NCI-H69 (cell line): ENCODE measurements at regions not wholly inside any gene's neighbourhood (a gene's known extent, or its start where the extent isn't known, plus 50 kb on each side); places are given as distances from the start of the nearest gene placed in this dataset.
A peak's percentile ranks its signal among the peaks of the same experiment; 100 is the strongest.
"Not testable (repeated sequence)": the region's sequence is repeated elsewhere in the genome, so short reads cannot be mapped to it uniquely, and the experiment has no call there.

Experiments used
- DNase-seq: peaks from one replicate; lab custom pipeline; 2025; lab: John Stamatoyannopoulos, UW

DNA sequence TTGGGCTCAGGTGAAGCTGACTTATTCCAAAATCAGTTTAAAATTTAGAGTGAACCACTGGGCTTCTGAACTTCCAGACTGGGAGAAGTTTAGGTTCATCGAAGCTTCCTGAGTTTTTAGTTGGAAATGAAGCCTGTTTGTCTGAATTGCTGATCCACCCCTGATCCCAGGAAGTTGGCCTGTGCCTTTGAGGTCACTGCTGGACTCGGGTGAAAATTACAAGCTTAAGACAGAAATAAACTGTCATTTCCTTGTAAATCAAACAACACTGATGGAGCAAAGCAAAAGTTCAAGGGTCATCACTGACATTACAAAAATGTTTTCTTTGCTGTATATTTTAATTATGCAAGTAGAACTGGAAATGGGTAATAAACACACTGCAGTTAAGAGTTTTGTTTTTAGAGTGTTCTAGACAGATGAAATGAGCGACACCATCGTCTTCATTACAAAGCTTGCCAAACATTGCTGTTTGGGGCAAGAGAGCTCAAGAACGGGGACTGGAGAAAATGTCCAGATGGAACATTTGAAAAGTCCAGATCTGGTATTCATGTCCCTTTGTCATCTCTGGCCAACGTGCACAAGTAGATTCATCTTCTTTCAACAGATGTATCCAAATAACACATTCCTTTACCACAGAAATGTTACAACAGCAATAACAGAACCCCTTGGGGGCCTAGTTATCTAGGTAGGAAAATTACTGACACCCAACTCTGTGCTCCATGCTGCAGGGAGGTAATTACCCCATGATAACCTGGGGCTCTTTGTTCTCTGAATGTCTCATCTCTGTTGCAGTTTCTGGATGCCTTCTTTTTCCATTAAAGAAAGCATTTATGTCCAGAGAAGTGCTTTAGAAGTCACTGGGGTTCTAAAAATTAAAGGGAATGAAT is 142.4 kb upstream of the ERCC6L2 start:
- peak; percentile 23 for DNase-seq

DNA sequence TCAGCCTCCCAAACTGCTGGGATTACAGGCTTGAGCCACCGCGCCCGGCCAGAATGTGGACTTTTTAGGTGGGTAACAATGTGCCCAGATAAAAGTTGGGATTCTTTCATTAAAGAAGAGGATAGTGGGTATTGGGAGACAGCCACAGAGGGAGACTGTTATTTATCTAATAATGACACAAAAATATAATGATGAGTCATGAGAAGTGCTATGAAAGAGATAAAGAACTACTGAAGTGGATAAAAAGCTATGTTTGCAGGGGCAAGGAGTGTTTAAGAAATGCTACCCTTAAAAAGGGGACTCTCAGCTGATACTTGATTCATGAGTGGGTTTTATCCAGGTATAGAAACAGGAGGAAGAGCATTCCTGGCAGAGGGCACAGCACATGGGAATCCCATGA is 143.6 kb upstream of the ERCC6L2 start:
- DNase-seq = no peak

DNA sequence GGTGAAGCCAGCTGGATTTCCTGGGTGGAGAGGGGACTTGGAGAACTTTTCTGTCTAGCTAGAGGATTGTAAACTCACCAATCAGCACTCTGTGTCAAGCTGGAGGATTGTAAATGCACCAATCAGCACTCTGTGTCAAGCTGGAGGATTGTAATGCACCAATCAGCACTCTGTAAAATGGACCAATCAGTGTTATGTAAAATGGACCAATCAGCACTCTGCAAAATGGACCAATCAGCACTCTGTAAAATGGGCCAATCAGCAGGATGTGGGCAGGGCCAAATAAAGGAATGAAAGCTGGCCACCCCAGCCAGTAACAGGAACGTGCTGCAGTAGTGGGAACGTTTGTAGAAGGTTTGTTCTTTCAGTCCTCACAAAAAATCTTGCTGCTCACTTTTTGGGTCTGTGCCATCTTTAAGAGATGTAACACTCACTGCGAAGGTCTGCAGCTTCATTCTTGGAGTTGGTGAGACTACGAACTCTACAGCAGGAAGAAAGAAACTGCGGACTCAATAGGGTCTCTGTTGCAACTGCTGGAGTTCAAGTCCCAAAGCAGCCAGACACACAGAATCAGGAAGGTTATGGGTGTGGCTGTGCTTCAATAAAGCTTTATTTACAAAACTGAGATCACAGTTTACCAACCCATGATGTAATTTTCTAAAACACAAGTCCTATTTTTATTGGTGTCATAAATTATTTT is 145.7 kb upstream of the ERCC6L2 start:
- DNase-seq = peak; percentile 70

DNA sequence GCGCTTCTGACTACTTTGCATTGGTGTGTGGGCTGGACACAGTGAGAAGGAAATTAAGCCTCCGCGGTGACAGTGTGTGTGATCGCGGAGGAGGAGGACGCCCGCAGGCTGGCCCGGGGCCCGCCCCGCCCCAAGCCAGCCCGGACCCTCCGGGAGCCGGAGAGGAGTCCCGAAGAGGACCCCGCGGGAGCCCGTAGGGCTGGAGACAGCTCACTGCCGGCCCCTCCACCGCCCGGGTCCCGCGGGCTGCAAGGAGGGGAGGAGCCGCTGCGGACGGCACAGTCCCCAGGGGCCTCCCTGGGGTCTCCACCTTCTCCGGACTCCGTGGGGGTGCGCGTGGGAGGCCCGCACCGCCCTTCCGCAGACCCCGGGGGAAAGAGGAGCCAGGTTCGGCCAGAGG is 146.4 kb upstream of the ERCC6L2 start:
- no peak for DNase-seq

DNA sequence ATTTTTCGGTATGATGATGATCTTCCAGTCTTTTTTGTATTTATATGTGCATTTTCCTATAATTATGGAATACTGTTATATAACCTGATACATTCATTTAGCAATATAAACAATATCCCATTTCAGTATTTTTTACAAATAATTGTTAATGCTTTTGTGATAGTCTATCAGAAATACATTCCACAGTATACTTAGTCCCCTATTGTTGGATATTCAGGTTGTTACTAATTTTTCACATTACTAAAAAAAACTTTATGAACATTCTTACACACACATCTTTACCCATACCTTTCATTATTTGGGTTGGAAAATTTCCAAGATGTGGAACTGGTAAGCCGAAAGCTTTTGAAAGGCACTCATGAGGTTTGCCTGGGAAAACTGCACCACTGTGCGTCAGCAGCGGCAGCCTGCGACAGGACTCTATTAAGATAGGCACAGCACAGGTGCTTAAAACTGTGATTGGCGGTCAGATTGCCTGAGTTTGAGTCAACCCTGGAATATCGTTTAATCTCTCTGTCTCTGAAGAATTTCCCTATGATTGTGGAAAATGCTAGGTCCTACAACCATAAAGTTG is 147.5 kb upstream of the ERCC6L2 start:
- no peak for DNase-seq

DNA sequence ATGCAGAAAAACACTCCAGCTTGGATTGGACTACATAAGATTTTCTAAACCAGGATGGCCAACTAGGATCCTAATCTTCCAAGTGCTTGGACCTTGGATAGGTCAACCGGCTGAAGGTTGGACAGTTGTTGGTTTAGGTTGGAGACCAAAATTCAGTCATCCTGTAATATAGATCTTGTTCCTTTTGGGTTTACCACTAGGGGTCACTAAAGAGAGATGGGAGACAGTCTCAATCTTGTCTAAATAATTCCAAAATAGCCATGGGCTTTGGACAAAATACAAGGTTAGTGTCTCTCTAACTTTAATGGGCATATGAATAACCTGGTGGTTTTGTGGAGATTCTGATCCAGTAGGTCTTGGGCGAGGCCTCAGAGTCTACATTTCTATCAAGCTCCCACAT is 148.7 kb upstream of the ERCC6L2 start:
- DNase-seq = peak; percentile 82

DNA sequence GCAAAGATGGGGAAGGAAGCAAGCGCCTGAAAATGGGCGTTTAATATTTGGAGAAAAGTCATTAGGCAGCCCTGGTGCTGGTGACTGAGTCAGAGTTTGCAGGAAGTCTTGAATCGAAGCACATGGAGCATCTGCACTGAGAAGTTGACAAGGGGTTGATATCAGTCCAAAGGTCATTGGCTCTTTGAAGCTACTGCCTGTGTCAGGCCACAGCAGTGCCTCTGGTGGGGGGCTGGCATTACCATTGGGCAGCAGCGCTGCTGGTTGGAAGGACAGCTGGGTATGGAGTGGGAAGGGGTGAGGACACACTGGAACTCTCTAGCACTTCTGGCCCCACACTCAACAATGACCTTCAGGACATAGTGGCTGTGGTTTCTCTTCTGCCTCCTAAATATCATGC is 150.4 kb upstream of the ERCC6L2 start:
- DNase-seq = no peak

DNA sequence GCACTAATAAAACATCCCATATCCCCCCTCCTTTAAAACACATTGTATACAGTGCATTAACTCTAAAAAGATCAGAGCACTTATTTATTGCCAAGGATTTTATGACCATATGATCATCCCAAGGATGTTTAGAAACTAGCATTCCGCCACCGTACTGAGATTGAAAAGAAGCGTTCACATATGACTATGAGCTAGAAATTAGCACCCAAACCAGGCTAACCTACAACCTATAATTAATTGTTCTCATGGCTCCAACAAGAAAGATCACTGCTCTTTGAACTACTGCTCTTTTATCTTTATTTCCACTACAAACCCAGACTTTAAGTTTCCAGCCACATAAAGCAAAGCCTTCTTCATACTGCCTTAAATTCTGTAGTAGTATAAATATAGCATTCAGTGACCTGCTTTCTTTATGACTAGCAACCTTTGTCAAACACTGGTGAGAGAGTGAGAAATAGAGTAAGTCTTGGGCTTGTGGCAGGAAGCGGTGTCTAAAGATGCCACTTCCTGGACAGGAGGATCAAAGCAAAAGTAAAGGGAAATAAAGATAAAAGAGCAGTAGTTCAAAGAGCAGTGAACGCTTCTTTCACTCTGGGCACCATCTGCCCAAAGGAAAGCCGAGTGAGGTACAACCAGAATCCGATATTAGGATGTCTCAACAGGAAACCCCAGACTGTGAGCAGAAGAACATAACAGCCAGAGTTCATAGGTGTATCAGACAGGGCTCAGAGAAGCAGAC is 151.1 kb upstream of the ERCC6L2 start:
- no peak for DNase-seq

DNA sequence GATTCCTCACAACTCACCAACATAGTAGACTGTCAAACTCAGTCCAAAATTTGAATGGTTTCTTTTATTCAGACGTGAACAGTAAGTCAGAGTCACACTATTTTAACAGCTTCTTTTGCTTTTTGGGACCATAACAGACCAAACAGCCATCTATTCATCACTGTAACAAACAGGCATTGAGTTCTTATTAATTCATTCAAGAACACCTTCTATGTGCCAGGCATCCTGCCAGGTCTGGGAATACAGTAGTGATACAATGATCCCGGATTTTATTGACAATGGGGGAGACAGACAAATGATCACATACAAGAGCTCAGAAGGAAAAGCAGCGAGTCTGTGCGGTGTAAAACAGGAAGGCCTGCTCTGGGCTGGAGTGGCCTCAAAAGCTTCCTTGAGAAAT is 153.3 kb upstream of the ERCC6L2 start:
- peak; percentile 52 for DNase-seq

DNA sequence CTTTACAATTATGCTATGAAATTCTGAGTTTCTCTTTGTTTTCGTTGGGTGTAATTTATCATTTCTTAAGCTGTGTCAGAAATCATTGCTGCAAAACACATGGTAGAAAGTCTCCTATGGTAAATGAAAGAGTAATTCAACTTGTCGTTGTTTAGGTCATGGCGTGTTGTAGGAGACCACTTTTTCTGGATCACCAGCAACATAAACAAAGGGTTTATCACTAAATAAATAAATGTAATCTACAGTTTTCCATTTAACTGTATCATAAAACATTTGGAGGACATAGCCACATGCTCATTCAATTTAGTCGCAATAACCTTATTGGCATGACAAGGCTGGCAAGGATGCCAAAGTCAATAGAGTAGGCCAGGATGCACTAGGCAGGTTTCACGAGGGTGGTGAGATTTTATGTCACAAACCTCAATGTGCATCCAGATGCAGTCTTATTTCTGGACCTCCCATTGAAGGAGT is 154.4 kb upstream of the ERCC6L2 start:
- peak; percentile 17 for DNase-seq

DNA sequence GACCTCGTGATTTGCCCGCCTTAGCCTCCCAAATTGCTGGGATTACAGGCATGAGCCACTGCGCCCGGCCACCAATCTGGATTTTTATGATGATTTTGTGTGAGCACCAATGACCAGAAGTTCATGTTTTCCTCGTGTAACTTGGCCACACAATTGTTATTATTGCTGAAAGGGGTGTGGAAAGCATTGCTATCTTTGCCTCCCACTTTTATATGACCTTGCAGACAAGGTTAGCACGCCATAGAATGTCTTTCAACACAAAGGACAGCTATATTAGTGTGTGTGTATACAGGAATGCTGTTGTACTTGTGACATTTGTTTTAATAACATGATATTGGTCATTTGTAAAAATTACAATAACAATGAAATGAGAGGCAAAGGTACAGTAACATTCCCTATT is 155.0 kb upstream of the ERCC6L2 start:
- no peak for DNase-seq

DNA sequence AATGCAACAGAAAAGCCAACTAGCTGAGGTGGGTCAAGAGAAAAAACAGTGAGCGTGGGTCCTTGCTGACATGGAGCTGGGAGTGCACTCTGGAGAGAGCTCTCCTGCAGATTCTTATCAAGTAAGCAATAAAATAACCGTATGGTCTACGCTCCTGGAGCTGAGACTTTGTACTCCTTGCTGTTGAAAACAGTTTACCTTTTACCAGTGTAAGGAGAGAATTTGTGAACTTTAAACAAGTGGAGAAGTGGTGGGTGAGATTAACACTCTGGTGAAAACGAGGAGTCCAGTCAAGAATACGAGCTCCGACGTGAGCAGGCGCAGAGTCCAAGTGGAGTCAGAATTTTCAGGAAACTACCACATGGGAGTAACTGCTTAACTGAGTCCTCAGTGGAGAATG is 156.1 kb upstream of the ERCC6L2 start:
- DNase-seq = no peak

DNA sequence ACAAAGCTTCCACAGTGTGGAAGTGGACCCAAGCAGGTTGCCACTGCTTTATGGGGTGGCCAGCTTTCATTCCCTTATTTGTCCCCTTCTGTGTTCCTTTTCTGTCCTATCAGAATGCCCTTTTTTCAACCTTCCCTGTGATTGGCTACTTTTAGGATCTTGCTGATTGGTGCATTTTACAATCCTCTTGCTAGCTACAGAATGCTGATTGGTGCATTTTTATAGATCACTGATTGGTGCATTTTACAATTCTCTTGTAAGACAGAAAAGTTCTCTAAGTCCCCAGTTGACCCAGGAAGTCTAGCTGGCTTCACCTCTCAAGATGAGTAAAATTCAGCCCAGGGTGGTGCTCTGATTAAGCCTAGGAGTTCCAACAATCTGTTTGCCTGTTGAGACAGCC is 157.2 kb upstream of the ERCC6L2 start:
- no peak for DNase-seq

DNA sequence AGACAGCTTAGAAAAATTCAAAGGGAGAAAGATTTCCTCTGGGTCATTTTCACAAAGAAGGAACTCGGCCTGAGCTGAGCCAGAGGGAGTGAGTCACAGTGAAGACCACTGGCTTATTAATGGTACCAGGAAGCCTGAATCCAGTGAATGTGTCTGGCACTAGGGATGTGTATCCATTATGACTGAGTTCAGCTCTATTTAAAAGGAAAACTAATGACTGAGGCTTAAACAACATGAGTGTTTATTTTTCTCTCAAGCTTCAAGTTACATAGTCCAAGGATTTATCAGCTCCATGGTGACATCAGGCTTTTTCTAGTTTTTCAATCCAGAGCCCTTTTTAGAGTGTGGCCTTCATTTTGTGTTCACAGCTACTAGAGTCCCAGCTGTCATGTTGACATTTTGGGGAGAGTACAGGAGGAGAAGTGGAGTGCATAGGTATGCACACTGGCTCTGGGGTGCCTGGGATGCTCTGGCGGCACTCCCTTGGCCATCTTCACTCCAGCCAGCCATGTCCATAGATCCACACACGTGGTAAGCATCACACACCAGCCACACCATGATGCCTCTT is 159.5 kb upstream of the ERCC6L2 start:
- DNase-seq = no peak

DNA sequence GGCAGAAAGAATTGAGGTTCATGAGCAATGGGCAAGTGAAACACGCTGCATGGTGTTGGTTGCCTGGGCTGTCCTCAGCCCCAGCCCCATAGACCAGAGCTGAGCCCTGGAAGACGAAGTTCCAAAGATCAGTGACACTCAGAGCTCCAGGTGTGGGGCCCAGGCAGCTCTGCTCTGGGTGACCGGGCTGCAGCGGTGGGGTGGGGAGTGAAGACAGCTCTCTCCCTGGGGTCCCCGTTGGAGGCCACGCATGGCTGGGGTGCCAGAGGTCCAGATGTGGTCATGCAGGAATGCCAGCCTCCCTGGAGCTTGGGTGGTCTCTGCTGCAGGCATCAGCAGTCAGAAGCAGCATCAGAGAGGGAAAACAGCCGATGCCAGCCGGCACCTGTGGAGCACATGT is 165.0 kb upstream of the ERCC6L2 start:
- no peak for DNase-seq

DNA sequence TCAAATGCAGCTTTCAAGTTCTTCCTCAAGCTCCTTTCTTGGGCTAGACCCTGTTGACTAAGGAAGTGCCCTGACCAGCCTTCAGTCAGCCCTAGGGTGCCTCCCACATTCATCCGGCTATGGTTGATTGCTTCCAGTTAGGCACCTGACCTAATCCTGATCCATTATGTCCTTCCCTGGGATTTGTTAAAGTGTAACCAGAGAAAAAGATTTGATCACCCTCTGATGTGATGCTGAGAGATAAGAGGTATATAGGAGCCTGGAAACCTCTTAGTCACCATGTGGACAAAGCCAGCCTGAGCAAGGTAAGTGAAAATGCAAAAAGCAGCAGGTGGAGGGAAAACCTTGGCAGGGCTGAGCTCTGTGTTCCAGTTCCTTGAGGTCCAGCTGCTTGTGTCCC is 178.8 kb upstream of the ERCC6L2 start:
- DNase-seq = peak; percentile 45

DNA sequence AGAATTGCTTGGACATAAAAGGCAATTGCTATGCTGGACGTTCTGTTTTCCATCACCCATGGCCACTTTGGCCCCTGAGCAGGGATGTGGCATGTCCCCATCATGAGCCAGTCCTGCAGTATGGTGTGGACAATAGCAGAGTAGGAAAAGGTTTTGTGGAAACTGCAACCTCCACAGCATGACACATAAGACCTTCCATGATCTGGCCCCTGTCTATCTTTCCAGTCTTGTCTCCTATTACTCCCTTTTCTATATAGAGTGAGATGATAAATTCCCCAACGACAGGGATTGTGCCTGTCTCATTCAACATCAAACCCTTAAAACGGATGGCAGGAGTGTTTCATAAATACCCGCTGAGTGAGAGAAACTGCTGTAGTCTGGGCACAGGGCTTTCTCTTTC is 174.7 kb upstream of the PTCH1 start:
- no peak for DNase-seq

DNA sequence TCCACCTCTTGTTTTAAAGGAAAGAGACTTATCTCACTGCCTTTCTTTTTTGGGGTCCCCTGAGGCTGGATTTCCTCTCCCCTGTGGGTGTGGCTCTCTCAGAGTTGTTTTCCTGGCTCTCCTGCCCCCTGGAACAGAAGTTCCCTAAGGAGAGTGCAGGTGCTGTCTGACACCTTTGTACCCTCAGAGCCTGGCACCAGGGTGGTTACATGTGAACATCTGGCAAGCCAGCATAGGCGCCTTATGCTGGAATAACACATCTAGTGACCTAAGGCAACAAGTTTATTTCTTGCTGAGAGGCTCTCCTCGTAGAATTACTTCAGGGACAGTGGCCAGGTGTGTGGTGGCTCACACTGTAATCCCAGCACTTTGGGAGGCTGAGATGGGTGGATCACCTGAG is 172.9 kb upstream of the PTCH1 start:
- DNase-seq = peak; percentile 92

DNA sequence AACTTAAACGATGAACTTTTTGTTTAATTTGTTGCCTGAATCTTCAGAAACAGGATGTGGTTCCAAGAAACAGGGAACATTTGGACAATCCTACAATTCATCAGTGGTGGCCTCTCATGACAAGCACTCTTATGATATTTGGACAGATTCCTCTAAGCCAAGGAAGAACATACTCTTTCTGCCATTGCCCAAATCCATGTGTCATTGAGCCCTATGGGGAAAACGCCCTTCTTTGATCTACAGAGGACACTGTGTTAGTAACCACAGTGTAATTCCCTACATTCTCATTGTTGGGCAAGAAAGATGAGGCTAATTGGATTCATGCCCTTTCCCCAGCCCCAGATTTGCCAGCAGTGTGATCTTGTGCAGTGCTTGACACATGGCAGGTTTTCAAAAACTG is 167.7 kb upstream of the PTCH1 start:
- no peak for DNase-seq

DNA sequence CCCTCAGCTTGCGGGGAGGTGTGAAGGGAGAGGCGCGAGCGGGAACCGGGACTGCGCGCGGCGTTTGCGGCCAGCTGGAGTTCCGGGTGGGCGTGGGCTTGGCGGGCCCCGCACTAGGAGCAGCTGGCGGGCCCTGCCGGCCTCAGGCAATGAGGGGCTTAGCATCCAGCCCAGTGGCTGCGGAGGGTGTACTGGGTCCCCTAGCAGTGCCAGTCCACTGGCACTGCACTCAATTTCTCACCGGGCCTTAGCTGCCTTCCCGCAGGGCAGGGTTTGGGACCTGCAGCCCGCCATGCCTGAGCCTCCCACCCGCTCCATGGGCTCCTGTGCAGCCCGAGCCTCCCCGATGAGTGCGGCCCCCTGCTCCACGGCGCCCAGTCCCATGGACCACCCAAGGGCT is 163.5 kb upstream of the PTCH1 start:
- not testable (repeated sequence) for DNase-seq

DNA sequence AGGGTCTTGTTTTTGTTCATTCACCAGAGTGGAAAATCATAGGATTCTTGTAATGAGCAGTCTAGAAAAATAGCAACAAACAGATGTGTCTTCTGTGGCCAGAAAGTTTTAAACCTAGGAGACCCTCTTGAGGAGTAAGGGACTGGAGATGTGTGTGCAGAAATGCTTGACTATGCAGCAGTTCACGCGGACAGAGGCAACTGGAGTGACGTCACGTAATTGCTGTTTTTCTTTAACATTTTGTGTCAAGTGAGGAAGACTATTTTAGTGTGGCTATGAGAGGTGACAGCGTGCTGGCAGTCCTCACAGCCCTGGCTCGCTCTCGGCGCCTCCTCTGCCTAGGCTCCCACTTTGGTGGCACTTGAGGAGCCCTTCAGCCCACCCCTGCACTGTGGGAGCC is 163.1 kb upstream of the PTCH1 start:
- no peak for DNase-seq

DNA sequence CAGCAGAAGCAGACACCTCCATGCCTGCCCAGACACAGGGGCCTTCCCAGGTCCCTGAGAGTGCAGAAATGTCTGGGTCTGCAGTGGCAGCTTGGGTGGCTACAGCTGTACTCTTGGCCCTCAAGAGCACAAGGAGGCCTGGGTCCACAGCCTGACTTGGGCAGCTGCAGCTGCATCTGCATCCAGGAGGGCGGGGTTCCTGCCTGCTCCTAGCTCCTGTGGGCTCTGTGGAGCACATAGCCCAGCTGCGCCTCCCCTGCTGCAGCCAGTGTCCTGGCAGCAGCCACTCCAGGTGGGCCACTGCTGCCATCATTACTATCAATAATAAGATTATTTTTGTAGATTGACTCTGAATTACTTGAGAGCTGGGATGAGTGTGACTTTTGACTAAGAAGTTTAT is 162.0 kb upstream of the PTCH1 start:
- DNase-seq = no peak
